Activated naive CD4-positive, alpha-beta T cell treated with anti-CD3 and anti-CD28 coated beads, Interleukin-2, amount 10 ng/mL, durations not matched to agents 7 days and 5 days (primary cell): ENCODE measurements at regions not wholly inside any gene's neighbourhood (a gene's known extent, or its start where the extent isn't known, plus 50 kb on each side); places are given as distances from the start of the nearest gene placed in this dataset.

Experiments used
- CTCF ChIA-PET: fragments of 350-600 bp; sonication (Branson Sonifier 250); formaldehyde crosslinking; loops from one replicate; lab custom pipeline; 2021; ENCODE audit warnings: antibody characterized with exemption; lab: Charles Lee
- DNase-seq: peaks from one replicate; pipeline ENCODE4 v3.0.0-alpha.2; 2020
- H3K27ac Mint-ChIP-seq: one replicate; pipeline ENCODE4 v1.8.0; 2021; ENCODE audit warnings: mild to moderate bottlenecking, moderate library complexity, mixed read lengths
- H3K27me3 Mint-ChIP-seq: one replicate; pipeline ENCODE4 v1.8.0; 2021; ENCODE audit warnings: mild to moderate bottlenecking, mixed read lengths
- H3K36me3 Mint-ChIP-seq: one replicate; pipeline ENCODE4 v1.8.0; 2021; ENCODE audit warnings: mixed read lengths
- H3K4me1 Mint-ChIP-seq: one replicate; pipeline ENCODE4 v1.8.0; 2021; ENCODE audit warnings: mixed read lengths
- H3K4me3 Mint-ChIP-seq: one replicate; pipeline ENCODE4 v1.8.0; 2021; ENCODE audit warnings: mild to moderate bottlenecking, moderate library complexity, mixed read lengths
- H3K9me3 Mint-ChIP-seq: one replicate; pipeline ENCODE4 v1.8.0; 2021; ENCODE audit warnings: mixed read lengths

- Mint-ChIP-seq H3K27ac (no peak overlapping the region), H3K4me1 (peaks cover 2% of the 10 kb centered on the region), H3K27me3 (peaks cover 25% of the 10 kb centered on the region), H3K4me3 (no peak overlapping the region), H3K36me3 (no peaks in the 10 kb centered on the region), H3K9me3 (no peaks in the 10 kb centered on the region)
- CTCF ChIA-PET: no interaction called here
- DNase-seq: no peak
Observed at GRCh38 chr17:83179811-83180210, 100.4 kb downstream of the METRNL start.

GRCh38 chr17:83180264-83180995 is 101.0 kb downstream of the METRNL start:
- no peak for DNase-seq
- Mint-ChIP-seq H3K36me3 (no peaks in the 10 kb centered on the region), H3K4me3 (no peak overlapping the region), H3K4me1 (peaks cover 2% of the 10 kb centered on the region), H3K9me3 (no peaks in the 10 kb centered on the region), H3K27me3 (peaks cover 28% of the 10 kb centered on the region), H3K27ac (no peak overlapping the region)
- CTCF ChIA-PET: interaction anchor here (1.5 kb wide), 1 partner anchor 22 kb away, joined by 3 read pairs; no protein-coding TSS in a partner anchor

- Mint-ChIP-seq H3K27me3 (peaks cover 31% of the 10 kb centered on the region), H3K4me3 (no peak overlapping the region), H3K9me3 (no peaks in the 10 kb centered on the region), H3K4me1 (peaks cover 2% of the 10 kb centered on the region), H3K27ac (no peak overlapping the region), H3K36me3 (no peaks in the 10 kb centered on the region)
- CTCF ChIA-PET: interaction anchor here (1.5 kb wide), 1 partner anchor 21 kb away, joined by 3 read pairs; no protein-coding TSS in a partner anchor
- DNase-seq: no peak
Observed at GRCh38 chr17:83180996-83181481, 101.6 kb downstream of the METRNL start.

GRCh38 chr17:83181991-83182619 is 102.7 kb downstream of the METRNL start:
- DNase-seq: no peak
- H3K4me1 Mint-ChIP-seq: peaks cover 2% of the 10 kb centered on the region
- H3K36me3 Mint-ChIP-seq: no peaks in the 10 kb centered on the region
- no peak overlapping the region for H3K4me3 Mint-ChIP-seq
- peaks cover 31% of the 10 kb centered on the region for H3K27me3 Mint-ChIP-seq
- H3K27ac Mint-ChIP-seq: no peak overlapping the region
- no peaks in the 10 kb centered on the region for H3K9me3 Mint-ChIP-seq
- CTCF ChIA-PET: no interaction called here

GRCh38 chr17:83182620-83183101 is 103.3 kb downstream of the METRNL start:
- no peak for DNase-seq
- CTCF ChIA-PET: no interaction called here
- Mint-ChIP-seq H3K36me3 (no peaks in the 10 kb centered on the region), H3K27me3 (peaks cover 31% of the 10 kb centered on the region), H3K27ac (no peak overlapping the region), H3K4me1 (peaks cover 2% of the 10 kb centered on the region), H3K4me3 (no peak overlapping the region), H3K9me3 (no peaks in the 10 kb centered on the region)

- Mint-ChIP-seq H3K4me1 (peaks cover 7% of the 10 kb centered on the region), H3K27ac (no peak overlapping the region), H3K9me3 (no peaks in the 10 kb centered on the region), H3K4me3 (no peak overlapping the region), H3K27me3 (peaks cover 31% of the 10 kb centered on the region), H3K36me3 (no peaks in the 10 kb centered on the region)
- no peak for DNase-seq
- CTCF ChIA-PET: no interaction called here
Observed at GRCh38 chr17:83183145-83183948, 103.9 kb downstream of the METRNL start.

- no peak for DNase-seq
- CTCF ChIA-PET: no interaction called here
- Mint-ChIP-seq H3K27me3 (peaks cover 31% of the 10 kb centered on the region), H3K36me3 (no peaks in the 10 kb centered on the region), H3K4me3 (no peak overlapping the region), H3K4me1 (peaks cover 11% of the 10 kb centered on the region), H3K9me3 (no peaks in the 10 kb centered on the region), H3K27ac (no peak overlapping the region)
Observed at GRCh38 chr17:83183951-83184506, 104.6 kb downstream of the METRNL start.

- CTCF ChIA-PET: interaction anchor here (1.1 kb wide), 1 partner anchor 14 kb away, joined by 3 read pairs; no protein-coding TSS in a partner anchor
- H3K4me3 Mint-ChIP-seq: no peak overlapping the region
- H3K9me3 Mint-ChIP-seq: no peaks in the 10 kb centered on the region
- no peak for DNase-seq
- no peak overlapping the region for H3K27ac Mint-ChIP-seq
- peaks cover 36% of the 10 kb centered on the region for H3K27me3 Mint-ChIP-seq
- H3K36me3 Mint-ChIP-seq: no peaks in the 10 kb centered on the region
- H3K4me1 Mint-ChIP-seq: peaks cover 11% of the 10 kb centered on the region
Observed at GRCh38 chr17:83185023-83186002, 105.9 kb downstream of the METRNL start.

- no peak for DNase-seq
- Mint-ChIP-seq H3K27me3 (peaks cover 42% of the 10 kb centered on the region), H3K4me1 (peaks cover 14% of the 10 kb centered on the region), H3K36me3 (no peaks in the 10 kb centered on the region), H3K4me3 (no peak overlapping the region), H3K27ac (no peak overlapping the region), H3K9me3 (no peaks in the 10 kb centered on the region)
- CTCF ChIA-PET: no interaction called here
Observed at GRCh38 chr17:83186226-83186625, 106.8 kb downstream of the METRNL start.

- Mint-ChIP-seq H3K27me3 (peaks cover 42% of the 10 kb centered on the region), H3K4me3 (no peak overlapping the region), H3K9me3 (no peaks in the 10 kb centered on the region), H3K4me1 (peaks cover 17% of the 10 kb centered on the region), H3K27ac (no peak overlapping the region), H3K36me3 (no peaks in the 10 kb centered on the region)
- CTCF ChIA-PET: interaction anchor here (0.8 to 0.9 kb wide), 2 partner anchors 12 to 17 kb away, joined by 3 read pairs; no protein-coding TSS in a partner anchor
- no peak for DNase-seq
Observed at GRCh38 chr17:83186751-83187421, 107.5 kb downstream of the METRNL start.

- no peak for DNase-seq
- Mint-ChIP-seq H3K4me3 (no peak overlapping the region), H3K9me3 (no peaks in the 10 kb centered on the region), H3K27me3 (peaks cover 38% of the 10 kb centered on the region), H3K4me1 (peaks cover 15% of the 10 kb centered on the region), H3K27ac (no peak overlapping the region), H3K36me3 (no peaks in the 10 kb centered on the region)
- CTCF ChIA-PET: interaction anchor here (0.9 kb wide), 1 partner anchor 11 kb away, joined by 3 read pairs; no protein-coding TSS in a partner anchor
Observed at GRCh38 chr17:83187782-83188311, 108.4 kb downstream of the METRNL start.
